Transverse colon (tissue), 4 donors: ENCODE measurements at regions not wholly inside any gene's neighbourhood (a gene's known extent, or its start where the extent isn't known, plus 50 kb on each side); places are given as distances from the start of the nearest gene placed in this dataset.
"Not testable (repeated sequence)": the region's sequence is repeated elsewhere in the genome, so short reads cannot be mapped to it uniquely, and the experiment has no call there.

Experiments
- DNase-seq: peaks from one replicate; pipeline ENCODE4 v3.0.0-alpha.2; 2019
- H3K27ac ChIP-seq, 4 donors: fragments of 200-600 bp; sonication (generic); 2 replicates each; pipeline ENCODE4 v1.5.1; 2016 to 2018; ENCODE audit warnings: inconsistent platforms in 4 of 4
- H3K27me3 ChIP-seq: fragments of 200-600 bp; sonication (generic); 2 replicates; pipeline ENCODE4 v1.5.1; 2017; ENCODE audit warnings: inconsistent platforms
- H3K36me3 ChIP-seq, 4 donors: fragments of 200-600 bp; sonication (generic); 2 replicates each; pipeline ENCODE4 v1.5.1; 2017 to 2019; ENCODE audit warnings: inconsistent platforms in 4 of 4
- H3K4me1 ChIP-seq, 4 donors: fragments of 200-600 bp; sonication (generic); 2 replicates each; pipeline ENCODE4 v1.5.1; 2017 to 2020; ENCODE audit warnings: inconsistent platforms in 4 of 4
- H3K4me3 ChIP-seq, 4 donors: fragments of 200-600 bp; sonication (generic); 1 replicate in 1 of 4; 2 replicates in 3 of 4; pipeline versions ENCODE4 v1.5.1 to v1.6.1; 2017 to 2019; ENCODE audit warnings: inconsistent platforms in 4 of 4
- H3K9me3 ChIP-seq, 2 donors: fragments of 200-600 bp; sonication (generic); 2 replicates each; pipeline ENCODE4 v1.5.1; 2017 to 2019; ENCODE audit warnings: inconsistent platforms in 2 of 2
- EP300 ChIP-seq: sonication (generic); formaldehyde crosslinking; IDR thresholded peaks from one replicate; pipeline ENCODE4 v1.6.1; 2017; ENCODE audit warnings: antibody characterized with exemption, low read depth
- POLR2A ChIP-seq: fragments of 450-650 bp; IDR thresholded peaks from one replicate; pipeline ENCODE4 v1.6.1; 2016; ENCODE audit warnings: antibody characterized with exemption, mild to moderate bottlenecking, moderate library complexity
- POLR2AphosphoS5 ChIP-seq, 3 donors: sonication (generic); formaldehyde crosslinking; IDR thresholded peaks; one replicate each; pipeline ENCODE4 v1.6.1; 2016; ENCODE audit warnings: antibody characterized with exemption in 3 of 3
- WGBS, 2 donors: methylation state at CpG; one replicate each; pipeline ENCODE4 v1.1.5; 2018; ENCODE audit warnings: low coverage in 1 of 2; 5-methylcytosine and 5-hydroxymethylcytosine counted together
- in situ Hi-C, 4 donors: fragments of 200-750 bp; cut with MboI; loops; one replicate each; pipeline versions ENCODE4 v1.15.0 to v1.15.1; 2017; ENCODE audit warnings: low sequenced_read_pairs in 3 of 4, low pct_ligation_motif_present in 1 of 4, low pct_unique_long_range_greater_than_20kb in 1 of 4
- intact Hi-C: fragments of 100-400 bp; cut with DNase I; formaldehyde crosslinking; loops from one replicate; pipeline ENCODE4 v1.15.1; 2023; ENCODE audit warnings: low total_unique reads
- TF ChIP-seq, protein P1 (sequence below), 5 experiments: fragments of 200-600 bp in 3 of 5; fragments of 450-650 bp in 2 of 5; sonication (generic) in 3 of 5; IDR thresholded peaks; 1 replicate in 2 of 5; 2 replicates in 3 of 5; pipeline ENCODE4 v1.5.1; 2016 to 2017; ENCODE audit warnings: antibody characterized with exemption in 5 of 5, inconsistent platforms in 3 of 5, mild to moderate bottlenecking in 2 of 5, moderate library complexity in 1 of 5

DNA sequence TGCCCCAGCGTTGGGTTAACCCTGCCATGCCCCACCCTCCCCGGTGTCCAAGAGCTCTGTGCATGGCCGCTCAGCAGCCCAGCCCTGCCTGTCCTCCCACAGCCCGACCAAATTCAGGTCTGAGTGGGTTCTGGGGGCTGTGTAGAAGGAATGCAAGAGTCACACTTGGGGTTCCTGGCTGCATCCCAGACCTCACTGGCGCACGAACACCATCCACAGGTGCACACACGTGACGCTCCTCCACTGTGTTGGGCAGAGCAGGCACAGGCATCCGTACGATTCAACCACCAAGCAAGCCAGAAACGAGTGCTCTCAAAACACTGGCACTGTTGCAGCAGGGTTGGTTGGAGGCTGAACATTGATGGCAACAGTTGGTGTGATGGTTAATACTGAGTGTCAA lies 93.9 kb downstream of the OLFM1 start:
- no peak for DNase-seq
- intact Hi-C loops (no loop called here), in situ Hi-C loops (no loop called here)
- TF ChIP-seq, protein P1, sequence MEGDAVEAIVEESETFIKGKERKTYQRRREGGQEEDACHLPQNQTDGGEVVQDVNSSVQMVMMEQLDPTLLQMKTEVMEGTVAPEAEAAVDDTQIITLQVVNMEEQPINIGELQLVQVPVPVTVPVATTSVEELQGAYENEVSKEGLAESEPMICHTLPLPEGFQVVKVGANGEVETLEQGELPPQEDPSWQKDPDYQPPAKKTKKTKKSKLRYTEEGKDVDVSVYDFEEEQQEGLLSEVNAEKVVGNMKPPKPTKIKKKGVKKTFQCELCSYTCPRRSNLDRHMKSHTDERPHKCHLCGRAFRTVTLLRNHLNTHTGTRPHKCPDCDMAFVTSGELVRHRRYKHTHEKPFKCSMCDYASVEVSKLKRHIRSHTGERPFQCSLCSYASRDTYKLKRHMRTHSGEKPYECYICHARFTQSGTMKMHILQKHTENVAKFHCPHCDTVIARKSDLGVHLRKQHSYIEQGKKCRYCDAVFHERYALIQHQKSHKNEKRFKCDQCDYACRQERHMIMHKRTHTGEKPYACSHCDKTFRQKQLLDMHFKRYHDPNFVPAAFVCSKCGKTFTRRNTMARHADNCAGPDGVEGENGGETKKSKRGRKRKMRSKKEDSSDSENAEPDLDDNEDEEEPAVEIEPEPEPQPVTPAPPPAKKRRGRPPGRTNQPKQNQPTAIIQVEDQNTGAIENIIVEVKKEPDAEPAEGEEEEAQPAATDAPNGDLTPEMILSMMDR (IDR thresholded peaks at IDR 0.05), result no peak
- TF ChIP-seq POLR2AphosphoS5 (IDR thresholded peaks at IDR 0.05), result no peak
- TF ChIP-seq EP300, result no peak
- no peak for TF ChIP-seq POLR2A
- Histone ChIP-seq H3K4me1 (no peaks in the 10 kb centered on the region), H3K27ac (no peak overlapping the region), H3K27me3 (no peaks in the 10 kb centered on the region), H3K9me3 (no peaks in the 10 kb centered on the region), H3K36me3 (no peaks in the 10 kb centered on the region), H3K4me3 (no peak overlapping the region)
- WGBS, 2 donors, result 78% methylated on average over 10 of the region's 11 CpGs; no CpG with 5 or more reads in 1 of the 2 donors

DNA sequence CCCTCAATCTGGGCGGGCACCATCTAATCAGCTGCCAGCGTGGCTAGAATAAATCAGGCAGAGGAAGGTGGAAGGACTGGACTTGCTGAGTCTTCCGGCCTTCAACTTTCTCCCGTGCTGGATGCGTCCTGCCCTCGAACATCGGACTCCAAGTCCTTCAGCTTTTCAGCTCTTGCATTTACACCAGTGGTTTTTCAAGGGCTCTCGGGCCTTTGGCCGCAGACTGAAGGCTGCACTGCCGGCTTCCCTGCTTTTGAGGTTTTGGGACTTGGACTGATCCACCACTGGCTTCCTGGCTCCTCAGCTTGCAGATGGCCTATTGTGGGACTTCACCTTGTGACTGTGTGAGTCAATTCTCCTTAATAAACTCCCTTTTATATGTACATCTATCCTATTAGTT lies 94.4 kb downstream of the OLFM1 start:
- H3K27me3 ChIP-seq, H3K9me3 ChIP-seq, H3K4me1 ChIP-seq, DNase-seq, intact Hi-C loops, in situ Hi-C loops, H3K36me3 ChIP-seq, H3K4me3 ChIP-seq, H3K27ac ChIP-seq: not testable (repeated sequence)
- WGBS, 2 donors, result 94% methylated on average over 3 to 10 of the region's 10 CpGs

DNA sequence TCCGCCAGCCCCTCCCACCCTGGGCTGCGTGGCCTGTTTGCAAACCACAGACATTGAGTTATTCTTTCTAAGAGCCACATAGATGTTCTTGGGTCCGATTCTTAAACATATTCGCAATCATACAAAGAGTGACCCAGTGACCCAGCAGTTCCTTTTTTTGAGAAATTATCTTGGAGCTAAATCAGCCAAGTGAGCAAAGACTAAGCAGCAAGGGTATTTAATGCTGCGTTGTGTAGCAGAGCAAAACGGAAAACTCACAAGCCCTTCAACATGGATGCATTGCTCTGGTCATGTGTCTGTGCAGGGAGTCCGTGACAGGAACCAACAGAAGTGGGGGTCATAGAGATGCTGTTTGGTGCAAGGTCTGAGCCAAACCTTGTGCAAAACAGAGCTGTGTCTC lies 95.6 kb downstream of the OLFM1 start:
- intact Hi-C loops (no loop called here), in situ Hi-C loops (no loop called here)
- H3K27me3 ChIP-seq, result no peaks in the 10 kb centered on the region
- no peak overlapping the region for H3K4me3 ChIP-seq
- H3K9me3 ChIP-seq, result no peaks in the 10 kb centered on the region
- no peak for DNase-seq
- H3K36me3 ChIP-seq, result no peaks in the 10 kb centered on the region
- 80 to 81% methylated on average over 1 to 7 of the region's 7 CpGs for WGBS, 2 donors
- no peak overlapping the region for H3K27ac ChIP-seq
- TF ChIP-seq POLR2AphosphoS5 (IDR thresholded peaks at IDR 0.05) (no peak), POLR2A (no peak), EP300 (no peak)
- H3K4me1 ChIP-seq, result no peaks in the 10 kb centered on the region

DNA sequence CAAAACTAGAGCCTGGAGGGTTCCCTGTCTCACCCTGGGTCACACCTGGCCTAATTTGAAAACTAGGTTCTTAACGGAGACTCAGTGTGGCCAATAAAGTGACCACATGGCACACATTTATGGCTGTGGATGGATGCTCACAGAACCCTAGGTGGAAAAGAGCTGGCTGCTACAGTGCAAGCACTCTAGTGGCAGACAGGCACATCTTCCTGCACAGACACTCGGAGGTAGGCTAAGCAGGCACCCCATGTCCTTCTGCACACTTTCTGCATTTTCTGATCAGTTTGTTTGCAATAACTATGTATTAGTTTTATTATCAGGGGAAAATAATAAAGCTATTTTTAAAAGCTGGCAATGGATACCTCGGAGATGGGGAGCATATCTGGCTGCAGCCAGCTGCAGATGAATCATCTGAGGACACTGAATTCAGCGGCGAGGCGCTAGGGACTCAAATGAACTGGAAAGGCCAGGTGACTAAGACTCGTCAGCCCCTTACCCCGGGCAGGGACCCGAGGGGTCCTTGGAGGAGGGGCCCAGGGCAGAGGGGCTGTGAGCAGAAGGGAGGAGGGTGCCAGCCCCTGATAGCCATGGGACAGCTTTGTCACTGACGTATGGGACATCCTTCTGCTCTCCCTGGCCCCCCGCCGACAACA lies 96.2 kb downstream of the OLFM1 start:
- Histone ChIP-seq H3K9me3 (no peaks in the 10 kb centered on the region), H3K27me3 (no peaks in the 10 kb centered on the region), H3K4me1 (no peaks in the 10 kb centered on the region), H3K4me3 (no peak overlapping the region), H3K36me3 (no peaks in the 10 kb centered on the region), H3K27ac (no peak overlapping the region)
- TF ChIP-seq, protein P1 (IDR thresholded peaks at IDR 0.05), result no peak
- TF ChIP-seq POLR2AphosphoS5 (IDR thresholded peaks at IDR 0.05) (no peak), EP300 (no peak), POLR2A (no peak)
- 48 to 60% methylated on average over 5 to 12 of the region's 12 CpGs for WGBS, 2 donors
- intact Hi-C loops (no loop called here), in situ Hi-C loops (no loop called here)
- DNase-seq, result no peak

DNA sequence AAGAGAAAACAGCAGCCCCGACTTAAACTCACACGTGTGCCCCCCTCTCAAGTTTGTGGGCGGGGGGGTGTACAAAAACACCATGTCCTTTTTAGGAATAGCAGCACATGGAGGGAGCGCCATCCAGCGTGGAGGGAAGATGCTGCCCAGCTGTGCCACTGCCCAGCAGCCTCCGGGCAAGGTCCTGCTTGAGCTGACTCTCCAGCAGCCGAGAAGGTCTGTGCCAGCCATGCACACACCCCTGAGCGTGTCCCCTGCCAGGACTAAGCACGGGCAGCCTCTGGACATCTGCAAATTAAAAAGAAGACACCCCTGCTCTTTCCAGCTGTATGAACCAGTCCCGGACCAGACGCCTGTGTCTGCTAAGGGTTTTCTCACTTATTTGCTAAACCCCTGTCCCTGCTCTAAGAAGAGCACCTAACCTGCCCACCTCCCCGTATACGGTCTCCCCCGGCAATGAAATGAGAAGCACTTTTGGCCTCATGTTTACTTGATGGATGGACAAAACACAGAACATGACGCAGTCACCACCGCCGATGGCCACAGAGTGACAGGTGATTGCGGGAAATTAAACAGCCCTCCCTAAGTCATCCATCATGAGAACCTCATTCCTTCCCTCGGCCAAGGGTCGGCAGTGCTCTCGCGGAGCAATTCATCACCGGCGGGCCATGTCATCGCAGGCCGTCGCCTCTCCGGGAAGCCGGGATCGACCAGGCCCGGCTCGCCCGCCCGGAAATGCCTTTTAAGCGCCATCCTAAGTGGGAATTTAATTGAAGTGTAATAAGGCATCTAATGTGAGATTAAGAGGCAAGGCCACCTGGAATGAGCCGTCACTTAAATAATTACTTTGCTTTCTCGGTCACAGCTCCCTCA lies 96.9 kb downstream of the OLFM1 start:
- Histone ChIP-seq H3K4me3 (no peak overlapping the region), H3K9me3 (no peaks in the 10 kb centered on the region), H3K36me3 (no peaks in the 10 kb centered on the region), H3K4me1 (no peaks in the 10 kb centered on the region), H3K27ac (no peak overlapping the region), H3K27me3 (no peaks in the 10 kb centered on the region)
- in situ Hi-C loops, result no loop called here
- TF ChIP-seq, protein P1 (IDR thresholded peaks at IDR 0.05), result no peak
- TF ChIP-seq EP300, result no peak
- TF ChIP-seq POLR2A, result no peak
- no peak for TF ChIP-seq POLR2AphosphoS5 (IDR thresholded peaks at IDR 0.05)
- DNase-seq, result no peak
- 65 to 69% methylated on average over 6 to 36 of the region's 37 CpGs for WGBS, 2 donors
- intact Hi-C loops, result loop anchor here (5.0 kb wide), 1 partner anchor 767 kb away; no protein-coding TSS in a partner anchor
